PFSK-1 (cell line): ENCODE measurements at regions not wholly inside any gene's neighbourhood (a gene's known extent, or its start where the extent isn't known, plus 50 kb on each side); places are given as distances from the start of the nearest gene placed in this dataset.

ENCODE experiments used
- FOXP2 ChIP-seq: optimal IDR thresholded peaks from 2 replicates; pipeline ENCODE3; 2011; ENCODE audit warnings: borderline replicate concordance, control low read depth, inconsistent platforms; ENCODE audit not compliant: insufficient read depth; ENCODE audit errors: extremely low read length, extremely low read depth
- POLR2AphosphoS5 ChIP-seq: IDR thresholded peaks from 2 replicates; pipeline ENCODE4 v1.6.1; 2012; ENCODE audit warnings: low read depth, mild to moderate bottlenecking, control low read depth, low read length, moderate library complexity
- SIN3A ChIP-seq: IDR thresholded peaks from 2 replicates; pipeline ENCODE4 v1.6.1; 2012; ENCODE audit warnings: mild to moderate bottlenecking, low read length, moderate library complexity, borderline replicate concordance; ENCODE audit not compliant: insufficient read depth
- TAF1 ChIP-seq: IDR thresholded peaks from 2 replicates; pipeline ENCODE4 v1.6.1; 2012; ENCODE audit warnings: low read length, control low read depth, borderline replicate concordance; ENCODE audit not compliant: insufficient read depth
- TF ChIP-seq, protein P1 (sequence below), 2 experiments: IDR thresholded peaks; 2 replicates each; pipeline versions ENCODE4 v1.6.1 to v1.8.0; 2011 to 2012; ENCODE audit warnings: low read depth in 2 of 2, low read length in 2 of 2, control low read depth in 1 of 2, inconsistent platforms in 1 of 2, mild to moderate bottlenecking in 1 of 2, moderate library complexity in 1 of 2; ENCODE audit not compliant: insufficient read depth in 1 of 2

DNA sequence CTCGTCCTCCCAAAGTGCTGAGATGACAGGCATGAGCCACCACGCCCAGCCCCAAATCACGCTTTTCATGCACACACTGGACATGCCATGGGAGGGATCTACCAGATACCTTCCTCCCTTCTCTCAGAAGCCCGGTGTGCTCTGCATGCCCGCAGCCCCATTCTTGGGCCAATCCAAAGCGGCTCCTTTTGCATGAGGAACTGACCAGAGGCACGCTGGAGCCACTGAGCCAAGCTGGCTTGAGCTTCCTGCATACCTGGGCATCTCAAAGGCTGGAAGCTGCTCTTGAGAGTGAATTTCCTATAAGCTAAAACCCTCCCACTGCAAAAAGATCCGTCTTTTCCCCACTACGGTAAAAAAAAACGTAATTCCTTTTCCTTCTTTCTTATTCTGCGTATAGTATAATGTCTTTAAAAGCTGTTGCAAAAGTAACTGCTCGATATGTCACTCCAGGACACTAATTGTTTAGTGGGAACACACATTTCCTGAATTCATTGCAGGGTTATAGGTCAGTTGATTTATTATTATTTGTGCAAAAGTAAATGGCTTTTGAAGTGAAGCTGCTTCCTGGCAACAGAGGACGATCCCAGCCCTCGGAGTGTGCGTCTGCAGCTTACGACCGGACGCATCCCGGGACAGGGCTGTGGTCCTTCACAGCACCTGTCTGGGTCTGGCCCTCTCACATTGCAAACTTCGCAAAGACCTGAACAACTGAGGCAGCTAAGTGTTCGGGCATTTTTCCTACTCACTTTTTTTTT lies 61.8 kb upstream of the ETS2 start:
- no peak for TF ChIP-seq SIN3A
- no peak for TF ChIP-seq TAF1
- TF ChIP-seq, protein P1, sequence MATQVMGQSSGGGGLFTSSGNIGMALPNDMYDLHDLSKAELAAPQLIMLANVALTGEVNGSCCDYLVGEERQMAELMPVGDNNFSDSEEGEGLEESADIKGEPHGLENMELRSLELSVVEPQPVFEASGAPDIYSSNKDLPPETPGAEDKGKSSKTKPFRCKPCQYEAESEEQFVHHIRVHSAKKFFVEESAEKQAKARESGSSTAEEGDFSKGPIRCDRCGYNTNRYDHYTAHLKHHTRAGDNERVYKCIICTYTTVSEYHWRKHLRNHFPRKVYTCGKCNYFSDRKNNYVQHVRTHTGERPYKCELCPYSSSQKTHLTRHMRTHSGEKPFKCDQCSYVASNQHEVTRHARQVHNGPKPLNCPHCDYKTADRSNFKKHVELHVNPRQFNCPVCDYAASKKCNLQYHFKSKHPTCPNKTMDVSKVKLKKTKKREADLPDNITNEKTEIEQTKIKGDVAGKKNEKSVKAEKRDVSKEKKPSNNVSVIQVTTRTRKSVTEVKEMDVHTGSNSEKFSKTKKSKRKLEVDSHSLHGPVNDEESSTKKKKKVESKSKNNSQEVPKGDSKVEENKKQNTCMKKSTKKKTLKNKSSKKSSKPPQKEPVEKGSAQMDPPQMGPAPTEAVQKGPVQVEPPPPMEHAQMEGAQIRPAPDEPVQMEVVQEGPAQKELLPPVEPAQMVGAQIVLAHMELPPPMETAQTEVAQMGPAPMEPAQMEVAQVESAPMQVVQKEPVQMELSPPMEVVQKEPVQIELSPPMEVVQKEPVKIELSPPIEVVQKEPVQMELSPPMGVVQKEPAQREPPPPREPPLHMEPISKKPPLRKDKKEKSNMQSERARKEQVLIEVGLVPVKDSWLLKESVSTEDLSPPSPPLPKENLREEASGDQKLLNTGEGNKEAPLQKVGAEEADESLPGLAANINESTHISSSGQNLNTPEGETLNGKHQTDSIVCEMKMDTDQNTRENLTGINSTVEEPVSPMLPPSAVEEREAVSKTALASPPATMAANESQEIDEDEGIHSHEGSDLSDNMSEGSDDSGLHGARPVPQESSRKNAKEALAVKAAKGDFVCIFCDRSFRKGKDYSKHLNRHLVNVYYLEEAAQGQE (IDR thresholded peaks at IDR 0.05; ENCODE audit: insufficient read depth in 1 of 2, low read depth in 2 of 2, low read length in 2 of 2) = no peak
- no peak for TF ChIP-seq POLR2AphosphoS5
- no peak for TF ChIP-seq FOXP2

DNA sequence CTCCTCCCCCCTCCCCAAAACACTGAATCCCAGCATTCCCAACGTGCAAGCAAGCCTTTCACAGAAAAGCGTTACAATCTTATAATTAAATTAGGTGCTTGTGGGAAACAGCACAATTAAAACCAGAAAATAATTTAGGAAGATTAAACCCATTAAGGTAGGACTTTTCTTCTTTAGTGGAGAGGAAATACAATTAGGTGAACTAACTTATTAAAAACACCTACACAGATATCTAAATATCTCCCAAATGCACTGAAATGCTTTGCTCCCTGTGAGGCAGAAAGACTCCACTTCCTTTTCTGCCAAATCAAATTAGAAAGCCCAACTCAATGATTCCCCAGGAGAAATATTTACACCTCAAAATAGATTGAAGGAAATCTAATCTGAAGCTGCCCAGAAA lies 60.9 kb upstream of the ETS2 start:
- TF ChIP-seq, protein P1 (IDR thresholded peaks at IDR 0.05; ENCODE audit: insufficient read depth in 1 of 2, low read depth in 2 of 2, low read length in 2 of 2) = no peak
- TF ChIP-seq SIN3A (no peak), FOXP2 (no peak)

DNA sequence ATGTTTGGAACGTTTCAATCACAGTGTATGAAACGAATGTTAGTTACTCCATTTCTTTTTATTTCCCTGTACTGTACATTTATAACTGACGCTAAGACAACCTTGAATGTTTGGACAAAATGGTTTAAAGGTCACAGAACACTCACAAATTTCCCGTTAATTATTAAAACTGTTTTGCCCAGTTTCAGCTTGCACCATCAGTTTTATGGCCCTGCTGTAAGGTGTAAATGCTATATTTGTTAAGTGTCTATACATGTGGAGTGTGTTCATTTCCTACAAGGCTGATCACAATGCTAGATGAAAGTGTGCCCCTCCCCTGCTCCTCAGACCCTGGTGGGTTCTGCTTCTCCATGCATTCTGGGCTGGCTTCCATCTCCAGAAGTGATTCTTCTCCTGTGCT lies 57.9 kb upstream of the ETS2 start:
- TF ChIP-seq POLR2AphosphoS5 (no peak), TAF1 (no peak), SIN3A (no peak), FOXP2 (no peak)
- TF ChIP-seq, protein P1 (IDR thresholded peaks at IDR 0.05; ENCODE audit: insufficient read depth in 1 of 2, low read depth in 2 of 2, low read length in 2 of 2) = no peak

DNA sequence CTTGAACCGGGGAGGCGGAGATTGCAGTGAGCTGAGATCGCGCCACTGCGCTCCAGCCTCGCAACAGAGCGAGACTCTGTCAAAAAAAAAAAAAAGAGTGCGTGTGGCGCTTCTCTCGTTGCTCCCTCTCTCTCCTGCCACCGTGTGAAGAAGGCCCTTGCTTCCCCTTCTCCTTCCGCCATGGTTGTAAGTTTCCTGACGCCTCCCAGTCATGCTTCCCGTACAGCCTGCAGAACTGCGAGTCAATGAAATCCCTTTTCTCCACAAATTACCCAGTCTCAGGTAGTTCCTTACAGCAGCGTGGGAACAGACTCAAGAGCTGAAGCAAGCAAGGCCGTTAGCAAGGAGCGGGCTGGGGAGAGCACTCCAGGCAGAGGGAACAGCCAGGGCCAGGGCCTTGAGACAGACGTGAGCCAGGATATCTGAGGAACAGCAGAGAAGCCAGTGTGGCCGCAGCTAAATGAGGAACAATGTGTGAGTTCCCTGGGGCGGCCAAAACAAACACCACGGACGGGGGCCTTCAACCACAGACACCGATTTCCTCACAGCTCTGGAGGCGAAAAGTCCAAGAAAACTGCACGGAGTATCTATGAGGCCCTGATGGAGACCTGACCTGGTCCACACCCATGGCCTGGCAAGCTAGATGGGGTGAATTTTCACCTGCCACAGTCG lies 54.2 kb upstream of the ETS2 start:
- TF ChIP-seq POLR2AphosphoS5 (no peak), TAF1 (no peak), FOXP2 (no peak), SIN3A (no peak)
- TF ChIP-seq, protein P1 (IDR thresholded peaks at IDR 0.05; ENCODE audit: insufficient read depth in 1 of 2, low read depth in 2 of 2, low read length in 2 of 2) = no peak
